IMR-90 (cell line): ENCODE measurements at regions not wholly inside any gene's neighbourhood (a gene's known extent, or its start where the extent isn't known, plus 50 kb on each side); places are given as distances from the start of the nearest gene placed in this dataset.

Experiments used
- ATAC-seq: fragments of 200-7000 bp; cut with Tn5 transposase; 2 replicates; pipeline ENCODE4 v1.9.1; 2020; ENCODE audit warnings: low read depth, mild to moderate bottlenecking, moderate library complexity
- BruUV-seq: library from RNA; stranded (reverse); fragments of 400-500 nt; replicated peaks from 2 replicates; lab custom pipeline; 2021; lab: Mats Ljungman, UMichigan
- CTCF ChIA-PET: fragments of 300-600 bp; formaldehyde crosslinking; extraction: SDS; loops from one replicate; lab custom pipeline; 2021; ENCODE audit warnings: antibody characterized with exemption; lab: Yijun Ruan, JAX
- POLR2A ChIA-PET: fragments of 300-600 bp; sonication (Branson Sonifier 250); formaldehyde crosslinking; loops from one replicate; lab custom pipeline; 2022; ENCODE audit warnings: antibody characterized with exemption; ENCODE audit not compliant: unreplicated experiment; lab: Charles Lee
- DNase-seq: peaks from one replicate; pipeline ENCODE4 v3.0.0; 2013
- H2AFZ ChIP-seq: replicated peaks from 2 replicates; pipeline ENCODE3; 2013; ENCODE audit warnings: low read length, mild to moderate bottlenecking; ENCODE audit not compliant: poor library complexity
- H2AK5ac ChIP-seq: 2 replicates; pipeline ENCODE4 v1.6.1; 2013; ENCODE audit warnings: low read depth, low read length, inconsistent platforms
- H2AK9ac ChIP-seq: replicated peaks from 2 replicates; pipeline ENCODE3; 2013; ENCODE audit warnings: mild to moderate bottlenecking, low read depth, low read length, moderate library complexity; ENCODE audit not compliant: poor library complexity
- H2BK120ac ChIP-seq: 2 replicates; pipeline ENCODE4 v1.6.1; 2013; ENCODE audit warnings: low read depth, low read length, inconsistent platforms
- H2BK15ac ChIP-seq: 3 replicates; pipeline ENCODE4 v1.6.1; 2013; ENCODE audit warnings: low read depth, low read length, inconsistent platforms
- H2BK20ac ChIP-seq: 2 replicates; pipeline ENCODE4 v1.6.1; 2013; ENCODE audit warnings: low read depth, mild to moderate bottlenecking, inconsistent platforms, low read length, moderate library complexity
- H2BK5ac ChIP-seq: 2 replicates; pipeline ENCODE4 v1.6.1; 2013; ENCODE audit warnings: mild to moderate bottlenecking, low read depth, low read length, inconsistent platforms; ENCODE audit not compliant: poor library complexity, severe bottlenecking
- H3K14ac ChIP-seq: replicated peaks from 2 replicates; pipeline ENCODE4 v1.6.1; 2013; ENCODE audit warnings: low read depth, low read length, inconsistent platforms
- H3K18ac ChIP-seq: 2 replicates; pipeline ENCODE4 v1.6.1; 2013; ENCODE audit warnings: low read depth, low read length, control low read depth
- H3K23ac ChIP-seq: 2 replicates; pipeline ENCODE4 v1.6.1; 2013; ENCODE audit warnings: low read depth, low read length, inconsistent platforms
- H3K27ac ChIP-seq: 2 replicates; pipeline ENCODE4 v1.5.1; 2013; ENCODE audit warnings: mild to moderate bottlenecking, control low read depth, low read length; ENCODE audit not compliant: insufficient read depth
- H3K27me3 ChIP-seq: 2 replicates; pipeline ENCODE4 v1.6.1; 2013; ENCODE audit warnings: low read length; ENCODE audit not compliant: control insufficient read depth, insufficient read depth
- H3K36me3 ChIP-seq: 2 replicates; pipeline ENCODE4 v1.6.1; 2013; ENCODE audit warnings: low read length, mixed read lengths; ENCODE audit not compliant: control insufficient read depth, insufficient read depth
- H3K4ac ChIP-seq: 2 replicates; pipeline ENCODE4 v1.6.1; 2013; ENCODE audit warnings: low read depth, low read length, inconsistent platforms
- H3K4me1 ChIP-seq: 2 replicates; pipeline ENCODE4 v1.6.1; 2013; ENCODE audit warnings: low read length, mixed read lengths; ENCODE audit not compliant: control insufficient read depth, insufficient read depth
- H3K4me2 ChIP-seq: 2 replicates; pipeline ENCODE4 v1.6.1; 2013; ENCODE audit warnings: low read depth, mild to moderate bottlenecking, control low read depth, low read length, moderate library complexity
- H3K4me3 ChIP-seq: 2 replicates; pipeline ENCODE4 v1.5.1; 2013; ENCODE audit warnings: low read depth, mild to moderate bottlenecking, control low read depth, low read length, moderate library complexity; ENCODE audit not compliant: insufficient read depth
- H3K56ac ChIP-seq: 2 replicates; pipeline ENCODE4 v1.6.1; 2013; ENCODE audit warnings: low read length, inconsistent platforms; ENCODE audit not compliant: insufficient read depth; ENCODE audit errors: extremely low read depth
- H3K79me1 ChIP-seq, 2 experiments: 2 replicates each; pipeline ENCODE4 v1.6.1; 2013; ENCODE audit warnings: low read length in 2 of 2, inconsistent platforms in 1 of 2, low read depth in 1 of 2
- H3K9ac ChIP-seq: 2 replicates; pipeline ENCODE4 v1.6.1; 2013; ENCODE audit warnings: low read depth, low read length, control low read depth
- H3K9me1 ChIP-seq: 2 replicates; pipeline ENCODE4 v1.6.1; 2013; ENCODE audit warnings: low read length, inconsistent platforms; ENCODE audit not compliant: insufficient read depth
- H3K9me3 ChIP-seq: 2 replicates; pipeline ENCODE4 v1.6.1; 2013; ENCODE audit warnings: low read length; ENCODE audit not compliant: control insufficient read depth, insufficient read depth
- H4K20me1 ChIP-seq: 2 replicates; pipeline ENCODE4 v1.6.1; 2013; ENCODE audit warnings: low read length, inconsistent platforms; ENCODE audit not compliant: insufficient read depth
- H4K5ac ChIP-seq: 2 replicates; pipeline ENCODE4 v1.6.1; 2013; ENCODE audit warnings: mild to moderate bottlenecking, low read depth, low read length, control low read depth
- H4K8ac ChIP-seq, 2 experiments: 2 replicates each; pipeline ENCODE4 v1.6.1; 2013; ENCODE audit warnings: low read depth in 2 of 2, low read length in 2 of 2, control low read depth in 1 of 2, inconsistent platforms in 1 of 2
- H4K91ac ChIP-seq: 2 replicates; pipeline ENCODE4 v1.6.1; 2013; ENCODE audit warnings: low read depth, low read length, inconsistent platforms; ENCODE audit not compliant: insufficient read depth
- BHLHE40 ChIP-seq: fragments of 150-350 bp; IDR thresholded peaks from 2 replicates; pipeline ENCODE4 v1.6.1; 2016; ENCODE audit warnings: mild to moderate bottlenecking, low read depth, low read length
- CEBPB ChIP-seq: IDR thresholded peaks from 2 replicates; pipeline ENCODE4 v1.6.1; 2012; ENCODE audit warnings: low read depth, low read length, improper control_type of control experiment
- CHD1 ChIP-seq: IDR thresholded peaks from 2 replicates; pipeline ENCODE4 v1.6.1; 2012; ENCODE audit warnings: low read depth, low read length, improper control_type of control experiment
- MAFK ChIP-seq: IDR thresholded peaks from 2 replicates; pipeline ENCODE4 v1.6.1; 2012; ENCODE audit warnings: low read depth, low read length, improper control_type of control experiment
- MAZ ChIP-seq: IDR thresholded peaks from 2 replicates; pipeline ENCODE4 v1.6.1; 2012; ENCODE audit warnings: low read depth, mild to moderate bottlenecking, low read length, improper control_type of control experiment, moderate library complexity, borderline replicate concordance
- MXI1 ChIP-seq: IDR thresholded peaks from 2 replicates; pipeline ENCODE4 v1.6.1; 2012; ENCODE audit warnings: low read depth, mild to moderate bottlenecking, low read length, moderate library complexity, borderline replicate concordance
- NFE2L2 ChIP-seq: fragments of 150-350 bp; IDR thresholded peaks from 2 replicates; pipeline ENCODE4 v1.6.1; 2016; ENCODE audit warnings: low read depth, mild to moderate bottlenecking, low read length
- POLR2A ChIP-seq: IDR thresholded peaks from 2 replicates; pipeline ENCODE4 v1.6.1; 2012; ENCODE audit warnings: mild to moderate bottlenecking, low read depth, low read length
- RCOR1 ChIP-seq: IDR thresholded peaks from 2 replicates; pipeline ENCODE4 v1.6.1; 2012; ENCODE audit warnings: mild to moderate bottlenecking, low read length, improper control_type of control experiment; ENCODE audit not compliant: insufficient replicate concordance
- USF2 ChIP-seq: fragments of 150-350 bp; IDR thresholded peaks from 2 replicates; pipeline ENCODE4 v1.6.1; 2017; ENCODE audit warnings: mild to moderate bottlenecking, antibody characterized with exemption, low read length, low read depth
- WGBS, 2 experiments: methylation state at CpG; one replicate each; pipeline versions ENCODE4 v1.1.5 to v1.1.7; 2013; ENCODE audit warnings: missing lambda C conversion rate in 2 of 2; ENCODE audit not compliant: insufficient read length in 1 of 2; ENCODE audit errors: extremely low coverage in 2 of 2; 5-methylcytosine and 5-hydroxymethylcytosine counted together
- dilution Hi-C: fragments of 300-500 bp; cut with HindIII; formaldehyde crosslinking; loops from one replicate; pipeline ENCODE4 v1.14.3; 2018; ENCODE audit warnings: low sequenced_read_pairs; ENCODE audit not compliant: unreplicated experiment
- in situ Hi-C: fragments of 300-500 bp; cut with MboI; formaldehyde crosslinking; loops from 3 replicates; pipeline ENCODE4 v1.14.3; 2019; ENCODE audit warnings: low sequenced_read_pairs, inconsistent platforms, mixed read lengths
- intact Hi-C: fragments of 100-400 bp; cut with micrococcal nuclease; formaldehyde crosslinking; loops from 2 replicates; pipeline ENCODE4 v1.10.0; 2022
- TF ChIP-seq, protein P1 (sequence below): conservative IDR thresholded peaks from 2 replicates; pipeline ENCODE4 v1.5.1; 2012; ENCODE audit warnings: mild to moderate bottlenecking, low read depth, low read length, improper control_type of control experiment
- TF ChIP-seq, protein P2 (sequence below): fragments of 150-350 bp; IDR thresholded peaks from 2 replicates; pipeline ENCODE4 v1.6.1; 2016; ENCODE audit warnings: low read depth, mild to moderate bottlenecking, low read length, moderate library complexity, borderline replicate concordance

DNA sequence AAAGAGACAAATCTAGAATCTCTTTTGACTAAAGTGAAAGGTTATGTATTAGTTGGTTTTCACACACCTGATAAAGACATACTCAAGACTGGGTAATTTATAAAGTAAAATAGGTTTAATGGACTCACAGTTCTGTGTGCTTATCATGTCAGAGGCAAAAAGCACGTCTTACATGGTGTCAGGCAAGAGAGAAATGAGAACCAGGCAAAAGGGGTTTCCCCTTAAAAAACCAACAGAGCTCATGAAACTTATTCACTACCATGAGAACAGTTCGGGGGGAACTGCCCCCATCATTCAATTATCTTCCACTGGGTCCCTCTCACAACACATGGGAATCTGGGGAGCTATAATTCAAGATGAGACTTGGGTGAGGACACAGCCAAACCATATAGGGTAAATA lies 486.8 kb downstream of the DACH1 start:
- intact Hi-C loops = no loop called here
- WGBS, 2 experiments = no CpG with 5 or more reads among the region's 2 CpGs
- no peak overlapping the region for H3K4ac ChIP-seq
- H3K4me2 ChIP-seq = no peak overlapping the region
- H3K9ac ChIP-seq = no peak overlapping the region
- no peak overlapping the region for H3K56ac ChIP-seq
- POLR2A ChIA-PET = no interaction called here
- no TSS peak for BruUV-seq
- H3K36me3 ChIP-seq = no peaks in the 10 kb centered on the region
- dilution Hi-C loops = no loop called here
- H2BK15ac ChIP-seq = no peak overlapping the region
- CTCF ChIA-PET = no interaction called here
- no peaks in the 10 kb centered on the region for H3K4me1 ChIP-seq
- H3K9me1 ChIP-seq = no peaks in the 10 kb centered on the region
- TF ChIP-seq CHD1 (no peak), RCOR1 (no peak), MAZ (no peak), CEBPB (no peak), MXI1 (no peak), BHLHE40 (no peak), MAFK (no peak), POLR2A (no peak), USF2 (no peak), NFE2L2 (no peak)
- TF ChIP-seq, protein P1, sequence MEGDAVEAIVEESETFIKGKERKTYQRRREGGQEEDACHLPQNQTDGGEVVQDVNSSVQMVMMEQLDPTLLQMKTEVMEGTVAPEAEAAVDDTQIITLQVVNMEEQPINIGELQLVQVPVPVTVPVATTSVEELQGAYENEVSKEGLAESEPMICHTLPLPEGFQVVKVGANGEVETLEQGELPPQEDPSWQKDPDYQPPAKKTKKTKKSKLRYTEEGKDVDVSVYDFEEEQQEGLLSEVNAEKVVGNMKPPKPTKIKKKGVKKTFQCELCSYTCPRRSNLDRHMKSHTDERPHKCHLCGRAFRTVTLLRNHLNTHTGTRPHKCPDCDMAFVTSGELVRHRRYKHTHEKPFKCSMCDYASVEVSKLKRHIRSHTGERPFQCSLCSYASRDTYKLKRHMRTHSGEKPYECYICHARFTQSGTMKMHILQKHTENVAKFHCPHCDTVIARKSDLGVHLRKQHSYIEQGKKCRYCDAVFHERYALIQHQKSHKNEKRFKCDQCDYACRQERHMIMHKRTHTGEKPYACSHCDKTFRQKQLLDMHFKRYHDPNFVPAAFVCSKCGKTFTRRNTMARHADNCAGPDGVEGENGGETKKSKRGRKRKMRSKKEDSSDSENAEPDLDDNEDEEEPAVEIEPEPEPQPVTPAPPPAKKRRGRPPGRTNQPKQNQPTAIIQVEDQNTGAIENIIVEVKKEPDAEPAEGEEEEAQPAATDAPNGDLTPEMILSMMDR = no peak
- TF ChIP-seq, protein P2, sequence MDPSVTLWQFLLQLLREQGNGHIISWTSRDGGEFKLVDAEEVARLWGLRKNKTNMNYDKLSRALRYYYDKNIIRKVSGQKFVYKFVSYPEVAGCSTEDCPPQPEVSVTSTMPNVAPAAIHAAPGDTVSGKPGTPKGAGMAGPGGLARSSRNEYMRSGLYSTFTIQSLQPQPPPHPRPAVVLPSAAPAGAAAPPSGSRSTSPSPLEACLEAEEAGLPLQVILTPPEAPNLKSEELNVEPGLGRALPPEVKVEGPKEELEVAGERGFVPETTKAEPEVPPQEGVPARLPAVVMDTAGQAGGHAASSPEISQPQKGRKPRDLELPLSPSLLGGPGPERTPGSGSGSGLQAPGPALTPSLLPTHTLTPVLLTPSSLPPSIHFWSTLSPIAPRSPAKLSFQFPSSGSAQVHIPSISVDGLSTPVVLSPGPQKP = no peak
- no peak overlapping the region for H2BK120ac ChIP-seq
- H2BK5ac ChIP-seq = no peak overlapping the region
- in situ Hi-C loops = loop anchor here (25.0 kb wide), 1 partner anchor 93 kb away; no protein-coding TSS in a partner anchor
- no peak overlapping the region for H3K23ac ChIP-seq
- no peak overlapping the region for H3K4me3 ChIP-seq
- no peak overlapping the region for H4K5ac ChIP-seq
- H3K27ac ChIP-seq = no peak overlapping the region
- H3K79me1 ChIP-seq = no peaks in the 10 kb centered on the region
- ATAC-seq (no peak), DNase-seq (no peak)
- H4K20me1 ChIP-seq = no peaks in the 10 kb centered on the region
- H3K18ac ChIP-seq = no peak overlapping the region
- H2AK5ac ChIP-seq = no peak overlapping the region
- H3K9me3 ChIP-seq = no peaks in the 10 kb centered on the region
- H2BK20ac ChIP-seq = no peak overlapping the region
- H2AFZ ChIP-seq = no peak overlapping the region
- H2AK9ac ChIP-seq = no peak overlapping the region
- no peak overlapping the region for H4K91ac ChIP-seq
- H3K14ac ChIP-seq = no peak overlapping the region
- no peaks in the 10 kb centered on the region for H3K27me3 ChIP-seq
- H4K8ac ChIP-seq = no peak overlapping the region
